GM21367 (cell line): ENCODE measurements at regions not wholly inside any gene's neighbourhood (a gene's known extent, or its start where the extent isn't known, plus 50 kb on each side); places are given as distances from the start of the nearest gene placed in this dataset.

ENCODE experiments used
- ATAC-seq: cut with Tn5 transposase; IDR thresholded peaks from one replicate; pipeline ENCODE4 v1.9.1; 2021; ENCODE audit not compliant: unreplicated experiment

- ATAC-seq: no peak
These were observed 1049.6 kb upstream of the ADGRL4 start for GRCh38 chr1:80056179-80056578.

- ATAC-seq: no peak
These were observed 1047.6 kb upstream of the ADGRL4 start for GRCh38 chr1:80054129-80054528.

GRCh38 chr1:80053613-80054012 lies 1047.1 kb upstream of the ADGRL4 start:
- ATAC-seq: no peak

- ATAC-seq: no peak
These were observed 1044.0 kb upstream of the ADGRL4 start for GRCh38 chr1:80050523-80050922.

GRCh38 chr1:80050085-80050484 lies 1043.6 kb upstream of the ADGRL4 start:
- ATAC-seq: no peak

GRCh38 chr1:80048716-80049115 lies 1042.2 kb upstream of the ADGRL4 start:
- ATAC-seq: no peak

- ATAC-seq: no peak
These were observed 1041.3 kb upstream of the ADGRL4 start for GRCh38 chr1:80047791-80048190.

GRCh38 chr1:80044662-80045061 lies 1038.1 kb upstream of the ADGRL4 start:
- ATAC-seq: no peak

- ATAC-seq: no peak
These were observed 1030.3 kb upstream of the ADGRL4 start for GRCh38 chr1:80036690-80037432.

GRCh38 chr1:80023358-80023757 lies 1016.8 kb upstream of the ADGRL4 start:
- no peak for ATAC-seq

- no peak for ATAC-seq
These were observed 1015.4 kb upstream of the ADGRL4 start for GRCh38 chr1:80021891-80022290.

GRCh38 chr1:80018348-80018747 lies 1011.8 kb upstream of the ADGRL4 start:
- ATAC-seq: no peak

GRCh38 chr1:80008934-80009333 lies 1002.4 kb upstream of the ADGRL4 start:
- no peak for ATAC-seq

- no peak for ATAC-seq
These were observed 996.7 kb upstream of the ADGRL4 start for GRCh38 chr1:80003250-80003649.

- no peak for ATAC-seq
These were observed 981.9 kb upstream of the ADGRL4 start for GRCh38 chr1:79988401-79988800.

GRCh38 chr1:79982211-79982610 lies 975.7 kb upstream of the ADGRL4 start:
- no peak for ATAC-seq

- ATAC-seq: no peak
These were observed 975.0 kb upstream of the ADGRL4 start for GRCh38 chr1:79981481-79981880.

GRCh38 chr1:79979346-79979745 lies 972.8 kb upstream of the ADGRL4 start:
- ATAC-seq: no peak

GRCh38 chr1:79976287-79976686 lies 969.8 kb upstream of the ADGRL4 start:
- ATAC-seq: no peak

GRCh38 chr1:79974659-79975058 lies 968.1 kb upstream of the ADGRL4 start:
- no peak for ATAC-seq

- no peak for ATAC-seq
These were observed 963.4 kb upstream of the ADGRL4 start for GRCh38 chr1:79969886-79970285.

GRCh38 chr1:79966438-79966837 lies 959.9 kb upstream of the ADGRL4 start:
- no peak for ATAC-seq

- no peak for ATAC-seq
These were observed 953.1 kb upstream of the ADGRL4 start for GRCh38 chr1:79959635-79960034.
